NCI-H345 treated with DMSO at 0.1 percent for 48 hours (cell line): ENCODE measurements at regions not wholly inside any gene's neighbourhood (a gene's known extent, or its start where the extent isn't known, plus 50 kb on each side); places are given as distances from the start of the nearest gene placed in this dataset.
"Not testable (repeated sequence)": the region's sequence is repeated elsewhere in the genome, so short reads cannot be mapped to it uniquely, and the experiment has no call there.

Source experiments
- DNase-seq: peaks from one replicate; lab custom pipeline; 2025; ENCODE audit not compliant: unreplicated experiment; lab: John Stamatoyannopoulos, UW

DNA sequence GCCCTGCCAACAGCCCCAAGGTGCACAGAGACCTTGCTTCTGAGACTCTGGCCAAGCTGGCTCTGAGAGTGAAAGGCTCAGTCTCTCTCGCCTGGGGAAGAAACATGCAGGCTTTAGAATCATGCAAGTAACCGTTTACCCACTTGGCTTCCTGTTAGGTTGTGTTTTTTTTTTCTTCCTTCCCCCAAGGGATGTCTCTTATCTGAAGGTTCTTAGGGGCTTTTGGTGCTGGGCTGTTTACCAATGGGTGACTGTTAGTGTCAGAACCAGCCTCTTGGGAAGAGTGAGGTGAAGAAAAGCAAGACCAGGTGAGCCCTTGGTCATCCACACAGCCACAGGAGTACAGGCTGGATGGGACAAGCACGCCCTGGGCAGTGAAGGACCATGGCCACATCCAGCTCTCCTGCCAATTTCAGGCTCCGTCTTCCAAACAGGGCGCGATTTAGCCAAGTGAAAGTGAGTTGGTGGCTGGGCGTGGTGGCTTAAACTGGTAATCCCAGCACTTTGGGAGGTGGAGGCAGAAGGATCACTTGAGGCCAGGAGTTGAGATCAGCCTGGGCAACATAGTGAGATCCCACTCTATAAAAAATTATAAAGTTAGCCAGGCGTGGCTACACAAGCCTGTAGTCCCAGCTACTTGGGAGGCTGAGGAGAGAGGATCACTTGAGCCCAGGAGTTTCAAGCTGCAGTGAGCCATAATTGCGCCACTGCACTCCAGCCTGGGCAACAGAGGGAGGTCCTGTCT is 76.3 kb upstream of the CUX1 start:
- no peak for DNase-seq

DNA sequence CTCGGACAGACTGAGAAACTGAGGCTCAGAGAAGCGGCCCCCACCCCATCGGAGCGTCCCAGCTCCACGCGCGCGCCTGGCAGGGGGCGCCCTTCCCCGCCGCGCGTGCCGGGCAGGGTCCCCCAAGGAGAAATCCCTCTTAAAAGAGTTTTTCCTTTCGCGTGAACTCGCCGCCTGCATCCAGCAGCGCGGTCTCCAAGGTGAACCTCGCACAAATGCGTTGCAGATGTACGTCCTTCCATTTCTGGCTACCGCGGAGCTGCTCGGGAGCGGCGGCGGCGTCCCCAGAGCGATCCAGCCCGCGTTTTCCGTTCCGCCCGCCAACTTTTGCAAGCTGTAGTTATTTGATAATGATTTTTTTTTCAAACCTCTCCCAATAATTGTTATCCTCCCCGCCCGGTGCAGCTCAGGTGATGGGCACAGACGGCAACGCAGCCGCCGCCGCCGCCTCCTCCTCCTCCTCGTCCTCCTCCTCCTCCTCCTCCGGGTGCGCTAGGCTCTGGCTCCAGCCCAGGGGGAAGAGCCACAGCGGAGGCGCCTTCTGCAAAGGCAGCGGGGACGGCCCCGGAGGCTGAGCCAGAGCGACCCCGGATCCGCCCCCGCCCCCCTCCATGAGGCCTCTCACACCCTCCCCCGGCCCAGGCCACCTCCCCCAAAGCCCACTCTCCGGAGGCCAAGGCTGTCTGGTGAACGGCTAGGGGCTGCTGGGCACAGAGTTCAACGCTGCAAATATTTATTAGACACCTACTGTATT is 74.0 kb upstream of the CUX1 start:
- no peak for DNase-seq

DNA sequence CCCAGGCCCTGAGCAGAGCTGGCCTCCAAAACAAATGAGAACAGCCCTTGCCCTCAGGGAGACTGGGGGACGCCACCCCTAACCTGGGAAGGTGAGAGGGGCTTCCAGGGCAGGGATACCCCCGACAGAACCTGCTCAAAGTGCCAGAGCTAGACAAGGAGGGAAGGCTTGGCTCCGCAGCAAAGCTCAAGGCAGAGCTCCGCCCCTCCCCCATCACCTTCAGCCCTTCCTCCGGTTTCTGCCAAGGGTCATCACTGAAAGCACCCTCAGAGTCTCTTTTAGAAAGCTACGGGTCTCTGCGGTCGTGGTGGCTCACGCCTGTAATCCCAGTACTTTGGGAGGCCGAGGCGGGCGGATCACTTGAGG is 73.4 kb upstream of the CUX1 start:
- DNase-seq: no peak

DNA sequence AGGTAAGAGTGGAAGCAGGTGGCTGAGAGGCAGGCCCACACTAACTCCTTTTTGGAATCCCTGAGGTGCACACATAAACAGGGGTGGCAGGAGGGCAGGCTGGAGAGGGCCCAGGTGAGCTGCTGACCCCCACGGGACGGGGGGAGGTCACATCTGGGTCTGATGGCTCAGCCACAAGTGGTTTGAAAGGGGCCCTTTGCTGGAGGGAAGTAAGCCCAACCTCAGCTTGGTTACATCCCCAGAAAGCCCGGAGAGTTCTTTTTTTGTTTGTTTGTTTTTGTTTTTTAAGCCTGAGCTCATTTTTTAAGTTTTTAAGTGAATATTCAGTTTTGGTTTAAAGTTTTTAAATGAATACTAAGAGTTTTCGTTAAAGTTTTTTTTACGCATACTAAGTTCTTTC is 72.8 kb upstream of the CUX1 start:
- no peak for DNase-seq

DNA sequence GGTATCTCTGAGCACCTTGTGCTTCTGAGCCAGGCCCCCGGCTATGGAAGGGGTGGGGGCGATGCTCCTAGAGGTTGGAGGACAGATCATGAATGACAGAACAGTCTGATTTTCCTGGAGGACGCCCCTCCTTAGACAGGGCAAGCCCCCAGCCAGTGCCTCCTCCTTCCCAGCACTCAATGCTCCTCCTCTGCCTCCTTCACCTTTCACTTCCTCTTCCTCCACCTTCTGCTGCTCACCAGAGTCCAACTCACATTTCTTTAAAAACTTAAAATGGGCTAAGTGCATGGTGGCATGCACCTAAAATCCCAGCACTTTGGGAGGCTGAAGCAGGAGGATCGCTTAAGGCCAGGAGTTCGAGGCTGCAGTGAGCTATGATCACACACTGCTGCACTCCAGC is 71.1 kb upstream of the CUX1 start:
- no peak for DNase-seq

DNA sequence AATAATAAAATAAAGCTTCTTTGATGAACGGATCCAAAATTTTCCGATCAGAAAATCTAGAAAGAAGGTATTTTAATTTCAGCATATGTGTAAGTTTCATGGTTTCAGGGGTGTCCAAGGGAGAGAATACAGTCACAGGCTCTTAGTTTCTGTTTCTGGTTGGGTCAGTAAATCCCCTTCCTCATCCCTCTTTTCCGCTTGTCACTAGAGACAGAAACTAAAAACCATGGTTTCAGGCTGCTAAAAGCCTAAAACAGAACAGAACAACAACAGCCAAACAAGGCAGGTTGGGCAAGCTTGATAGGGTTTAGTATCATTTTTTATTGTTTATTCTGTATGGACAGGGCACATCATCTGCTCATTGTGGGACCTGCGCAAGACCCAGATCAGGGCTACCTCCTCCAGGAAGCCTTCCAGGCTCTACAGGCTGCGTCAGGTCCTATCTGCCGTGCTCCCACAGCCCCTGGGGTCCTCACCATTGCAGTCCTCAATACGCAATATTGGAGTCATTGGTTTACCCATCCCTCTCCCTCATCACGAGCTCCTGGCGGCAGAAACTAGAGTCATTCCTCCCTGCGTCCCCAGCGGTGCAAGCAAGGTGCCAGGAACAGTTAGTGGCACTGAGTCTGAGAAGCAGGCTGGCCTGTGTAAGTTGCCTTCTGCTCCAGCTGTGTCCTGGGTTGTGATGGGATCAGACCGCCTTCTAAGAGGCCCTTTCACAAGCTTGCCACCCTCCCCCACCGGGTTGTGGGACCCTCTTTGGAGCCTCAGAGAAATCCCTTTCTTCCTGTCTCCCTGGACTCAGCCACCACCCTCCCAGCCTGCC is 70.2 kb upstream of the CUX1 start:
- no peak for DNase-seq

DNA sequence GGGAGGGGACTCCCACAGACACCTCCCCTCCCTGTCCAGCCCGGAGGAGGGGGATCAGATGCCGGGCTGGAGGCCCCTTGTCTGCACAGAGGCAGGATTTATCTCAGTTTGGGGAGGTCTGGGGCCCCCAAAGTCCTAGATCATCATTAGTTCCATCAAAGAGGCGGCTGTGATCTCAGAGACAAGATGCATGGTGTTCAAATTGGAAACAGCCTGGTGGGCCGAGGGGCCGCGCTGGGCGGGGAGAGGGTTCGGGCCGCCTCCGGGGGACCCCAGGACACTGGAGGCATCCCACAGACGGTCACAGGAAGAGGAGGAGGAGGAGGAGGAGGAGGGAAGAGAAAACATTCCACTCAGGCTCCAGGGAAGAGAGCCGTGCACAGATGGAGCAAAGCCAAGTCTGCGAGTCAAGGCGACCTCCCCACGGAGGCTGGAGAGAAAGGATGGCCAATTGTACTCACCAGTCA is 69.5 kb upstream of the CUX1 start:
- DNase-seq: no peak

DNA sequence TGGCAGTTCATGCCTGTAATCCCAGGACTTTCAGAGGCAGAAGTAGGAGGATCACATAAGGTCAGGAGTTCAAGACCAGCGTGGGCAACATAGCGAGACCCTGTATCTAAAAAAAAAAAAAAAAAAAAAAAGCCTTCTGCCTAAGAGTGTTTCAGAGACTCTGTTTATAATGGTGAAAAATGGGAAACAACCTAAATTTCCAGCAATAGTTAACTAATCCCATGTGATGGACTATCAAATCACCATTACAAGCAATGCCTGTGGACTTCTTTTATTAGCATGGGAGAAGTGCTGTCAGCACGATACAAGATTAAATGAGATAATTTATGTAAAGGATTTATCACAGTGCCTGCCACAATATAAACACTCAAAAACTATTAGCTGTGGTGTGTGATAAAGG is 67.5 kb upstream of the CUX1 start:
- no peak for DNase-seq

DNA sequence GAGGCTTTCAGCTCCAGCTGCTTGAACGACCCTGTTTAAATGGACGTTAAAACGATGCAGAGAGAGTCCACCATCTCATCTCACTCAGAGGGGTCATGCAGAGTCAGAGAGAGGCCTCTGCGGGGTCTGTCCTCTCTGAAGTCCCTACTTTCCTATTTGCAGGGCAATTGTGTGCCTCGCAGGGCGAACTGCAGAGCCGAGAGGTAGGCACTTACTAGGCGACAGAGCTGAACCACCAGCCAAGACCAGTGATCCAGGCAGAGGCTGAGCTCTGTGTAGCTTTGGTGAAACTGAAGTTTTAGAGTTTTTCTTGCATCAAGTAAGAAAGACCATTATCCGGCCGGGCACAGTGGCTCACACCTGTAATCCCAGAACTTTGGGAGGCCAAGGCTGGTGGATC is 64.1 kb upstream of the CUX1 start:
- no peak for DNase-seq

DNA sequence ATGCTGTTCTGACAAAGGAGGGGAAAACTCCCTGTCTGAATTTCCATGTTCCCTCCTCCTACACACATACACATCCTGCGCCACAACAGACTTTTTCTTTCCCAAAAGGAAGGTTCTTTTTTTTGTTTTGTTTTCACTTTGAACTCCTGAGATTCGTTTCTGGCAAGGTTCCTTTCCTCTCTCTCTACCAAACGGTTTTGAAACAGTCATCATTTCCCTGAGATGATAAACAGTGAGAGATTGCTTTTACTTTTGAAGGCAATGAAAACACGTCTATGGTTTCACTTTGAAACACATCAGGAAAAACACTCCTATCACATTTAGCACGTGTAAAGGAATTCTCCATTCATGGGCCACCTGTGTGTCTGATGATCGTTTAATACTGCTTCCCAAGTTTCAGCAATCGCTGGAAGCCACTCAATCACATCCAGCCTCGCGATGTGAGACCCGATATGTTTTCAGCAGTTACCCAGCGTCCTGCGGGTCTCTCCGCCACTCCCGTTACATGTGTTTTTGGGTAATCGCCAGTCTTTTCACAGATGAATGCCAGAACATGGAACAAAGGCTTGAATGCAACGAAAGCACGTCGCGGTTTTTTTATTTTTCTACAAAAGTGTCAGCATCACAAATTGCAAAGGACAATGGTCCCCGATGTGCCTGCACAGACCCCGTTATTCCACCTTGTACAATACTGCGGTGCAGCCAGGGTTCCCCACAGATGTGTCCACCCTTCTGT is 62.8 kb upstream of the CUX1 start:
- no peak for DNase-seq

DNA sequence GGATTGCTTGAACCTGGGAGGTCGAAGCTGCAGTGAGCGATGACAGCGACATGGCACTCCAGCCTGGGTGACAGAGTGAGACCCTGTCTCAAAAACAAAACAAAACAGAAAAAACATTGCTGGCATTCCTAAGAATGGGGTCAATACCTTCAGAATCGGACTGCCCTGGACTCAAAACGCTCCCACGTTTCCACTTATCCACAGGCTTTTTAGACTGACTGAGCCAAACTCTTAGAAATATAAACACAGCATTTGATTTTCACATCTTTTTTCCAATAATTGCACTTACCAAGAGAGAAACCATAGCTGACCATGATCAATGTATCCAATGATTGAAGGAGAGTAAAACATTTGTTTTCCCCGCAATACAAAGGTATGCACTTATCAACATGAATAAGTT is 59.5 kb upstream of the CUX1 start:
- DNase-seq: no peak

DNA sequence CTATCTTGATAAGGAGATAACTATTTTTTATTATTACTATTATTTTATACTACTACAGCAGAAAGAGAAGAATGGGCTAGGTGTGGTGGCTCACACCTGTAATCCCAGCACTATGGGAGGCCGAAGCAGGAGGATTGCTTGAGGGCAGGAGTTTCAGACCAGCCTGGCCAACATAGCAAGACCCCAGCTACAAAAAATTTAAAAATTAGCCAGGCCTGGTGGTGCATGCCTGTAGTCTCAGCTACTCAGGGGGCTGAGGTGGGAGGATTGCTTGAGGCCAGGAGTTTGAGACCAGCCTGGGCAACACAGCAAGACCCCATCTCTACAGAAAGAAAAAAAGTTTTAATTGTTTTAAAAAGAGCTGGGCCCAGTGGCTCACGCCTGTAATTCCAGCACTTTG is 58.9 kb upstream of the CUX1 start:
- DNase-seq: not testable (repeated sequence)

DNA sequence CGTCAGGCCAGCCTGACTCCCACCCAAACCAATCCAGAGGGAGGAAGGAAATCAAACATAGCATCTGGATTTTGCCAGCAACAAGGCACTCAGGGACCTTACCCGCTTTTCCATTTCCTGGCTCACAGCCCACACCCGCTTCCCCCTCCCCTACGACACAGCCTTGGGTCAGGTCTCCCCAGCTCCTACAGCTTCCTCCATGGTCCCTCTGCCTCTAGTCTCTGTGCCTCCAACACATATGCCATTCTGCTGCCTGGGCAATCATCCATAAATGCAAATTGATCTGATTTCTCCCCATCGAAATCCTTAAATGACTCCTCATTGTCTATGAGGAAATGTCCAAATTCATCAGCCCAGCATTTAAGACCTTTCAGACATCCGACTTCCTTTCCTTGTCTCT is 53.2 kb upstream of the CUX1 start:
- no peak for DNase-seq

DNA sequence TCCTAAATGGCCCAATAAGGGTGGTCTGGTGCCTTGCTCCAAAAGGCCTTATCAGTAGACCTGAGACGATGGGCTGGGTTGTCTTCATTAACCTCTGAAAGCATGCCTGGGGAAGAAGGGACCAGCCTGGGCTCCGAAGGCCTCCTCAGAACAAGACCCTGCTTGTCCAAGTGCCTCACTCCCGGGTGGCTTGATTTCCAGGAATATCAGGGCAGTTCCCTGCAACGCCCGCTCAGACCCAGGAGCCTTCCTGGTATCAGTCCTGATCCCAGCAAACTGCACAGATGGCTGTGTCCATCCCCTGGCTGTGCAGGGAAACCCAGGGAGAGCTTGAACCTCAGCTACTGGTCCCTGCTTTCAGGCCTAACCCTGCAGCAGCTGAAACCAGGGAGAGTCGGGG is 49.9 kb upstream of the CUX1 start:
- no peak for DNase-seq
